ENCODE measurements at regions not wholly inside any gene's neighbourhood (a gene's known extent, or its start where the extent isn't known, plus 50 kb on each side); places are given as distances from the start of the nearest gene placed in this dataset.

GRCh38 chr10:71077143-71077581 lies 135.2 kb upstream of the UNC5B start:
- no peak for DNase-seq (ENCODE audit: low read depth)
- H3K4me3 ChIP-seq (ENCODE audit: low read length), result no peak overlapping the region
- no peak for TF ChIP-seq CTCF (conservative IDR thresholded peaks at IDR 0.05; ENCODE audit: low read depth, low read length)

- H3K4me3 ChIP-seq (ENCODE audit: low read length), result no peak overlapping the region
- TF ChIP-seq CTCF (conservative IDR thresholded peaks at IDR 0.05; ENCODE audit: low read depth, low read length), result no peak
- DNase-seq (ENCODE audit: low read depth), result no peak
These were observed 134.4 kb upstream of the UNC5B start for GRCh38 chr10:71077796-71078453.

- no peak for DNase-seq (ENCODE audit: low read depth)
- H3K4me3 ChIP-seq (ENCODE audit: low read length), result no peak overlapping the region
- TF ChIP-seq CTCF (conservative IDR thresholded peaks at IDR 0.05; ENCODE audit: low read depth, low read length), result no peak
These were observed 133.8 kb upstream of the UNC5B start for GRCh38 chr10:71078454-71079145.

- no peak overlapping the region for H3K4me3 ChIP-seq (ENCODE audit: low read length)
- no peak for DNase-seq (ENCODE audit: low read depth)
- TF ChIP-seq CTCF (conservative IDR thresholded peaks at IDR 0.05; ENCODE audit: low read depth, low read length), result no peak
These were observed 132.5 kb upstream of the UNC5B start for GRCh38 chr10:71079761-71080380.

GRCh38 chr10:71080381-71081228 lies 131.8 kb upstream of the UNC5B start:
- no peak for DNase-seq (ENCODE audit: low read depth)
- no peak overlapping the region for H3K4me3 ChIP-seq (ENCODE audit: low read length)
- no peak for TF ChIP-seq CTCF (conservative IDR thresholded peaks at IDR 0.05; ENCODE audit: low read depth, low read length)

GRCh38 chr10:71081229-71081560 lies 131.2 kb upstream of the UNC5B start:
- DNase-seq (ENCODE audit: low read depth), result no peak
- H3K4me3 ChIP-seq (ENCODE audit: low read length), result no peak overlapping the region
- no peak for TF ChIP-seq CTCF (conservative IDR thresholded peaks at IDR 0.05; ENCODE audit: low read depth, low read length)

Data from retinal pigment epithelial cell (primary cell).